DMS114 treated with DMSO at 0.1 percent for 48 hours (cell line): ENCODE measurements at regions not wholly inside any gene's neighbourhood (a gene's known extent, or its start where the extent isn't known, plus 50 kb on each side); places are given as distances from the start of the nearest gene placed in this dataset.
"Not testable (repeated sequence)": the region's sequence is repeated elsewhere in the genome, so short reads cannot be mapped to it uniquely, and the experiment has no call there.

Experiments used
- DNase-seq: peaks from one replicate; lab custom pipeline; 2025; ENCODE audit not compliant: unreplicated experiment; lab: John Stamatoyannopoulos, UW

- DNase-seq: no peak
Observed at GRCh38 chr4:189129044-189129694, 811.5 kb upstream of the FRG1 start.

- DNase-seq: no peak
Observed at GRCh38 chr4:189131118-189131517, 809.6 kb upstream of the FRG1 start.

DNA sequence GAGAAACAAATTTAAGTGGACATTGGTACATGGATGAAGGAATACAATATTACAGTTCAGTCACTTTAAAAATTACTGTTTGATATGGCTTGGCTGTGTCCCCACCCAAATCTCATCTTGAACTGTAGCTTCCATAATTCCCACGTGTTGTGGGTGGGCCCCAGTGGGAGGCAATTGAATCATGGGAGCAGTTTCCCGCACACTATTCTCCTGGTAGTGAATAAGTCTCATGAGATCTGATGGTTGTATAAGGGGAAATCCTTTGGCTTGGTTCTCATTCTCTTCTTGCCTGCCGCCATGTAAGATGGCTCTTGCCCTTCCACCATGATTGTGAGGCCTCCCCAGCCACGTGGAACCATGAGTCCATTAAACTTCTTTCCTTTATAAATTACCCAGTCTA, 804.2 kb upstream of the FRG1 start:
- no peak for DNase-seq

DNA sequence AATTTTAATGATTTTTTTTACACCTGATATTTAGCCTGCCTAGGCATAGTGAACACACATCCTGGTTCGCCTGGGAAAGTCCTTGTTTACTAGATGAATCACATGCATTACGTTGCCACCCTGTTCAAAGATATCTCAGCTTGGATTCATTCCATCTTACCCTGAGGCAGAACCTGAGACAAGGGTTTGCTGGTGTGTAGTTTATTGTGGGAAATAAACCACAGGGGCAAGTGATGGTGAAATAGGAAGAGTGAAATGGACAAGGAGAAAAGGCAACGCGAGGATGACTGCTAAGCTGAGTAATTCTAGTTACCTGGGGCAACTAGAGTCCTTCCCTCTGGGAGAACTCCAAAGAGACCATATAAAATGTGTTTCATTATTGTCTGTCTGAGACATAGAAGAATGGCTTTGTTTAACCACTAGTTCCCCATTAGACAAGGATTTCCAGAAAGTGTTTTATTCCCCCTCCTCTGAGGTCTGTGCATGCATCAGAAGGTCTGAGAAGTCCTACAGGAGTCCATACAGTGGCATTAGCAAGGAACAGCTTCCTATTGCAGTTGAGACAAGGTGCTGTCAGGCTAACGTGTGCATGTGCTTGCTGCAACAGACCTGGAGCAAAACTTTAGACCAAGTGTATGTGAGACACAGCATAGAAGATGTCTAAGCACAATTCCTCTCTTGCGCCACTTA, 797.3 kb upstream of the FRG1 start:
- DNase-seq: no peak

DNA sequence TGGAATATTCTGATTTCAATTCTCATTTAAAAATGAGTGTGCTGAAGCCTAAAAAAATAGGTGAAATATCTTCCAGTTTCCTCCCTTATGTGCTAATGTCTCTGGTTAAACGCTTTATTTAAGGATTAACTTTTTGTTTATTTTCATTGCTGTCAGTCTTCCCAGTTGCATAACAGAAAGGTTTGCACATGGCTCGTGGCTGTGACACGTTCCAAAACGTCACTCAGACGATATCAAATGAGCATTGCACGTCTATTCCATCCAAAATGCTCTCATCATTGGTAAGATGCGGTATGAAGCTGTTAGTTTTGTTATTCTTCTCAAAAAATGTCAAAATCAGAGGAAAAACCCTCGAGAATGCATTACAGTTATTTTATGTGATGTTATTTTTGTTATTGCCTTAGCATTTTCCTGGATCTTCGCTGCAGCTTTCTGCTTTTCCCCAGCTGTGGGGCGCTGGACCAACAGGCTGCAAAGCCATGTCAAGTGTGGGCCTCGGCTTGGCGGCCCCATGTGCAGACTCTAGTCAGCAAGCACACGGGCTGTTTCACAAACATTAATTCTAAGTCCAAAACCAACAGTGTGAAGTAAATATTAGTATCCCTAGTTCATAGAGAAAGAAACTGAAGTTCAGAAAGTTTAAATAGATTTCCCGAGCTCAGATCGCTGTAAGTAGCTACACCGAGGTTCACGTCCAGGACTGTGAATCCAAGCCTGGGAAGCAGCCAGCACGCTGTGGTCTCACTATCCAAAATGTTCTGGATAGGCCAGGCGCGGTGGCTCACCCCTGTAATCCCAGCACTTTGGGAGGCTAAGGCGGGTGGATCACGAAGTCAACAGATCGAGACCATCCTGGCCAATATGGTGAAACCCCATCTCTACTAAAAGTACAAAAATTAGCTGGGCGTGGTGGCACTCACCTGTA, 793.4 kb upstream of the FRG1 start:
- DNase-seq: no peak

DNA sequence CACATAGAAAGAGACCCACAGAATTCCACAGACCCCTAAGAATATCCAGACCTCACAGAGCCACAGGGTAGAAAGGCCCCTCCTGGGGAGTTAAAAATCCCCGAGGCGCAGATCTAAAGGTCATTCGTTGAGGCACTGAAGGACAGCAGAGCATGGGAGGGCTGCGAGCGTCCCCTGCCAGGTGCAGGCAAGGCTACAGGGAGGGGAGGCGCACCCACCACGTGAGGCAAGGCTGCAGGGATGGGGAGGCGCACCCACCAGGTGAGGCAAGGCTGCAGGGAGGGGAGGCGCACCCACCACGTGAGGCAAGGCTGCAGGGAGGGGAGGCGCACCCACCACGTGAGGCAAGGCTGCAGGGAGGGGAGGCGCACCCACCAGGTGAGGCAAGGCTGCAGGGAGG, 785.6 kb upstream of the FRG1 start:
- not testable (repeated sequence) for DNase-seq

DNA sequence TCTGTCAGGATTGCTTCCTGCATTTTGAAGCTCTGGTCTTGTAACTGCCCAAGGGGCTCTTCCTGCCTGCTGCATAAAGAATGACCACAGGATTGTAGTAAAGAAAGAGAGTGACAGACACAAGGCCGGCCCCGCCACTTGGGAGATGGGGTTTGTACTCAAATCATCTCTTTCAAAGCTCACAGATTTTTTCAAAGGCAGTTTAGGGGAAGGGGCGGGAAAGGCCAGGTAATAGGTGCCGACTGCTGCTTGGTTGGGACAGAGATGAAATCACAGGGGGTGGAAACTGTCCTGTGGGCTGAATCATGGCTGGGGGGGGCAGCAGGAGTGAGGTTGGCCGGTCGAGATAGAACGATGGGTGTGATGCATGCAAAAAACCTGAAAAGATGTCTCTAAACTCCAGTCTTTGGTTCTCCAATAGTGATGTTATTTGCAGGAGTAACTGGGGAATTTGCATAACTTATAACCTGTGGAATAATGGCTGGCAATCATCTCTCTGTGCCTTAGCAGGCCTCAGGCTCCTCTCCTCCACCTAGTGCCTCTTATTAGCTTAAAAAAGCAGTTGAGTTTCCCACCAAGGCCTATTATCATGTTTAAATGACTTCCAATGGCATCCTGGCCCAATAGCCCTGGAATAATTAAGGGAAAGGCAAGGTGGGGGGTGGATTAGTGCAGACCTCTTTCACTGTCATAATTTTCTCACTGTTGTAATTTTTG, 778.4 kb upstream of the FRG1 start:
- no peak for DNase-seq

GRCh38 chr4:189162888-189163287, 777.8 kb upstream of the FRG1 start:
- DNase-seq: no peak

- DNase-seq: no peak
Observed at GRCh38 chr4:189176002-189176401, 764.7 kb upstream of the FRG1 start.

DNA sequence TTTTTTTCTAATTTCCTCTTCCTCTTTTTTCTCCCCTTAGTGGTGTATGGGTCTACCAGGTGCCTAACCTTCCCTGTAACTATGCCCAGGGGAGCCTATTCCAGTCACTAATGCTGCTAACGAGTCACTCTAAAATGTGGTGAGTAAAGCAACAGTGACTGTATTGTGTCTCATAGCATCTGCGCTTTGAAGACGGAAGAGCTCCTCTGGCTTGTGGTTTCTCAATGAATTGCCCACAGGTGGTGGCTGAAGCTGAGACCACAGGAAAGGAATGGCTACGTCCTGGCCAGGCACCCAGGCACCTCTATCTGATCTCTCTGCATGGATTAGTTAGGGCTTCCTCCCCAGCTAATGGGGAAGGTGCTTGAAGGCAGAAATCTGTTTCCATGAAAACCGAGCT, 763.5 kb upstream of the FRG1 start:
- DNase-seq: no peak

- DNase-seq: no peak
Observed at GRCh38 chr4:189178125-189178746, 762.4 kb upstream of the FRG1 start.

- no peak for DNase-seq
Observed at GRCh38 chr4:189185810-189186432, 754.8 kb upstream of the FRG1 start.

- no peak for DNase-seq
Observed at GRCh38 chr4:189187531-189188052, 753.1 kb upstream of the FRG1 start.

DNA sequence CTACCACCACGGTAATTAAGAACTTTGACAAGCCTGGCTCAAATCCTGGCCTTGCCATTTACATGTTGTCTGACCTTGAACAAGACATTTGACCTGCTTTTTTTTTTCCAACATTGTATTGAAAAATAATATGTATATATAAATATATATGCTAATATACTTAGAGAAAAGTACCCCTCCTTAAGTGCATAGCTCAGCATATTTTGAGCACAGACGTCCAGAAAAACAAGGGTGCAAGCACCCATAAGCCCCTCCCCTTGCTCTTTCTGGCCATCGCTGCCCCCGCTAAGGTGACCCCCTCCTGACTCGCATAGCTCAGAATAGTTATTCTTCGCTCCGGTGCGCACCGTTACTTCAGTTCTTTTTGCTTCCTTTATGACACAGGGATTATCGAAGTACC, 742.0 kb upstream of the FRG1 start:
- no peak for DNase-seq

DNA sequence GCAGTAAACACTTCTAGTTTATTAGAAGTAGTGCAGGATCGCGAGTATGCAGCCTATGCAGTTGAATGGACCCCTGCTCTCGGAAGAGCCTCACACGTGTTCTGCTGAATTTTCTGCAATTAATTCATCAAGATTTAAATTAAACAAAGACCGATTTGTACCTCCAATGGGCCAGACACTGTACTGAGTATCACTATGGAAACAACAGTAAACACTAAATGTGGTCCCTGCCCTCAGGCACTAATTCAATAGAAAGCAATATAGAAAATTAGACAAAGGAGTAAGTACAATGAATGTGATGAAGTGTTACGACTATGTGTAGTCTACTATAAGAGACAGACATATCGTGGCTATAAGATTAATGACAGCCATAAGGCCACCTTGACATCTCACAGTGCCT, 740.3 kb upstream of the FRG1 start:
- no peak for DNase-seq

DNA sequence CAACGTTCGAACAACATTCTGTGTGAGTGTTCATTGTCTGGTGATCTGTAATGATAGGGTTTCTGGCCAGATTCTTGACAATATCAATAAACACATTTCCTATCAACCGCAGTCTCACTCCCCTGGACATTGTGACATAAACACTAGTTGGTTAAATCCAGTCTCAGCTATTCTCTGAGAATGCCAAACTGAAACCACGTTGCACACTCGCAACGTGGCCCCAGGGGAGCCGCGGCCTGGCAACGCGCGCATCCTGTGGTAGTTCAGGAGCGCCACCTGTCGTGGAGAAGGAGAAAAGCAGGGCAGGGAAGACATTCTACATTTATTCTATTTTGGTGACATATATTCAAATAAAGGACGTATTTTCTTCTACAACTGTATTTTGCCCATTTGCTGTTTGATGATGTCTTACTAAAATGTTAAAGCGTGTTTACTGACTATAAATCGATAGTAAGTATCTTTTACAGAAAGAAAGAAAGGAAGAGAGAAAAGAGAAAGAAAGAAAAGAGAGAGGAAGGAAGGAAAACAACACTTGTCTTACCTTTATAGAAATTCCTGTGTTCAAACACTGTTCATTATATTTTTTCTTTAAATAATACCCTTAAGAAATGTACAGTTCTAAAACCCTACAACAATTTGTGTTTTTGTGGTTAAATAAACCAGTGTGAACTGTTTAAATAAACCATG, 738.3 kb upstream of the FRG1 start:
- peak; percentile 22 for DNase-seq

GRCh38 chr4:189202869-189203271, 737.8 kb upstream of the FRG1 start:
- DNase-seq: no peak

DNA sequence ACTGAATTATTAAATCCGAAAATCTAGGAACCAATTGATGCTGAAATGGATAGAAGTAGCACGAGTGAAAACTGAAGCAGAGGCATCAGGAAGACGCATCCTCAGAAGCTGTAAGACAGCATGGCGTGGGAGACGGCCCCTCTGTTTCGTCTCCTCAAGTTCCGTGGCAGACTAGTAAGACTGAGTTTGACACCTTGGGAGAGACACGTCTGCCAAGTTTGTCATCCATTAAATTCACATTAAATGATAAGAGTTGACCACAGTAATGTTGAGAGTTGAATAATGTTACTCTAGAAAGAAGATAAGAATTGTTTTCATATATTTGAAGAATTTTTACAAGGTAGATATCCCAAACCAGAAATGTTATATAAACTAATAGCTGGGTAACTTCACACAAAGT, 736.1 kb upstream of the FRG1 start:
- DNase-seq: no peak

DNA sequence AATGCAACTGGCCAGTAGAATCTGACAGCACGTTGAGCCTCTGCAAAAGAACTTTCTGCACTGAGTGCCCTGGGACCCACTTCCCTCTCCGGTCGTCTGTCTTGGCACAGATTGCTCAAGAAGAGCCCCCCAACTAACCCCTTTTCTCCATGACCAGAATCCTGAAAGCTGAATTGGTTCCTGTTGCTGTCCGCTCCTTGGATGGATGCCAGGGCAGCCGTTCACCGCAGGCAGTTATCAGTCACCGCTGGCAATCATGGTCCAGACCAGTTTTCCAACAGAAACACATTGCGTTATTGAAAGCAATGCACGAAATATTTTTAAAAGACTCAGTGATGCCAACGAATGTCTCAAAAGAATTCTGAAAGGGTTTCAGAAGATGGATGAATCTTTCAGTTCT, 733.7 kb upstream of the FRG1 start:
- DNase-seq: no peak

DNA sequence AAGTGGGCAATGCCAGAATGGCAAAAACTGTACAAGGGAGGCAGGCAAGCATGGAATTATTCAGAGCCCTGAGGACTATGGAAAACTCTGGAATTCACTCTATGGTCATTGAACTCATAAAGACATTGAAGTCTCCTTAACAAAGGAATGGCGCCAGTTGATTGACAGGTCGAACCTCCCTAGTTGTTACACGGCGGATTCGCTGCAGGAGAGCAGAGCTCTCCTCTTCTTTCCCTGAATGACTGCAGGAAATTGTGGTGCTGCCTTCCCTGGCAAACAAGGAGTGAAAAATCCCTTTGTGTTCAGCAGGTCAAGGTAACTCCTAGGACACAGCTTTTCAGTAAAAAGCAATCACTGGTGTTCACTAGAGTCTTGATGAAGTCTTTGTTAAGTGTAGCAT, 732.8 kb upstream of the FRG1 start:
- DNase-seq: no peak
